GM23248 (cell line): ENCODE measurements at regions not wholly inside any gene's neighbourhood (a gene's known extent, or its start where the extent isn't known, plus 50 kb on each side); places are given as distances from the start of the nearest gene placed in this dataset.

Experiments used
- DNase-seq: peaks from one replicate; pipeline ENCODE4 v3.0.0-alpha.2; 2015
- H2AFZ ChIP-seq: fragments of 200-600 bp; sonication (generic); 2 replicates; pipeline ENCODE4 v1.6.1; 2016; ENCODE audit warnings: antibody characterized with exemption
- H3F3A ChIP-seq: fragments of 200-600 bp; sonication (generic); 2 replicates; pipeline ENCODE4 v1.6.1; 2016; ENCODE audit warnings: mild to moderate bottlenecking, antibody characterized with exemption, mixed run types; ENCODE audit not compliant: insufficient read depth
- H3K27ac ChIP-seq: fragments of 200-600 bp; sonication (generic); 2 replicates; pipeline ENCODE4 v1.5.1; 2016; ENCODE audit warnings: mild to moderate bottlenecking
- H3K27me3 ChIP-seq: fragments of 200-600 bp; sonication (generic); replicated peaks from 2 replicates; pipeline ENCODE4 v1.6.1; 2016; ENCODE audit warnings: mild to moderate bottlenecking; ENCODE audit not compliant: insufficient read depth
- H3K36me3 ChIP-seq: fragments of 200-600 bp; sonication (generic); 2 replicates; pipeline ENCODE4 v1.6.1; 2016; ENCODE audit warnings: low read depth, mild to moderate bottlenecking
- H3K4me1 ChIP-seq: fragments of 200-600 bp; sonication (generic); 2 replicates; pipeline ENCODE4 v1.6.1; 2016; ENCODE audit warnings: mild to moderate bottlenecking; ENCODE audit not compliant: insufficient read depth
- H3K4me2 ChIP-seq: fragments of 200-600 bp; sonication (generic); one replicate; pipeline ENCODE4 v1.6.1; 2016; ENCODE audit warnings: mild to moderate bottlenecking; ENCODE audit not compliant: unreplicated experiment
- H3K4me3 ChIP-seq: fragments of 200-600 bp; sonication (generic); 2 replicates; pipeline ENCODE4 v1.5.1; 2016; ENCODE audit warnings: mild to moderate bottlenecking
- H3K79me2 ChIP-seq: fragments of 200-600 bp; sonication (generic); 2 replicates; pipeline ENCODE4 v1.6.1; 2016; ENCODE audit warnings: mild to moderate bottlenecking; ENCODE audit not compliant: insufficient read depth
- H3K9ac ChIP-seq: fragments of 200-600 bp; sonication (generic); 2 replicates; pipeline ENCODE4 v1.6.1; 2016; ENCODE audit warnings: mild to moderate bottlenecking
- H3K9me2 ChIP-seq: fragments of 200-600 bp; sonication (generic); 2 replicates; pipeline ENCODE4 v1.6.1; 2016; ENCODE audit warnings: mixed run types, mild to moderate bottlenecking, moderate library complexity; ENCODE audit not compliant: insufficient read depth
- H3K9me3 ChIP-seq: fragments of 200-600 bp; sonication (generic); one replicate; pipeline ENCODE4 v1.6.1; 2017; ENCODE audit warnings: low read depth
- H4K20me1 ChIP-seq: fragments of 200-600 bp; sonication (generic); 2 replicates; pipeline ENCODE4 v1.6.0; 2016; ENCODE audit not compliant: insufficient read depth
- EZH2 ChIP-seq: fragments of 200-600 bp; sonication (generic); IDR thresholded peaks from 2 replicates; pipeline ENCODE4 v1.6.1; 2018; ENCODE audit warnings: antibody characterized with exemption, mild to moderate bottlenecking; ENCODE audit not compliant: insufficient read depth, poor library complexity, severe bottlenecking
- EZH2phosphoT487 ChIP-seq: fragments of 200-600 bp; sonication (generic); IDR thresholded peaks from 2 replicates; pipeline ENCODE4 v1.6.1; 2018; ENCODE audit warnings: antibody characterized with exemption, moderate library complexity, mild to moderate bottlenecking, low read depth; ENCODE audit not compliant: insufficient read depth
- WGBS, 2 experiments: methylation state at CpG; one replicate each; pipeline ENCODE4 v1.1.6; 2015 to 2017; ENCODE audit warnings: low lambda C conversion rate in 2 of 2, low coverage in 1 of 2; ENCODE audit errors: missing lambda C conversion rate in 2 of 2; 5-methylcytosine and 5-hydroxymethylcytosine counted together
- in situ Hi-C: fragments of 300-500 bp; cut with MboI; formaldehyde crosslinking; loops from 2 replicates; pipeline ENCODE4 v1.15.0; 2020

DNA sequence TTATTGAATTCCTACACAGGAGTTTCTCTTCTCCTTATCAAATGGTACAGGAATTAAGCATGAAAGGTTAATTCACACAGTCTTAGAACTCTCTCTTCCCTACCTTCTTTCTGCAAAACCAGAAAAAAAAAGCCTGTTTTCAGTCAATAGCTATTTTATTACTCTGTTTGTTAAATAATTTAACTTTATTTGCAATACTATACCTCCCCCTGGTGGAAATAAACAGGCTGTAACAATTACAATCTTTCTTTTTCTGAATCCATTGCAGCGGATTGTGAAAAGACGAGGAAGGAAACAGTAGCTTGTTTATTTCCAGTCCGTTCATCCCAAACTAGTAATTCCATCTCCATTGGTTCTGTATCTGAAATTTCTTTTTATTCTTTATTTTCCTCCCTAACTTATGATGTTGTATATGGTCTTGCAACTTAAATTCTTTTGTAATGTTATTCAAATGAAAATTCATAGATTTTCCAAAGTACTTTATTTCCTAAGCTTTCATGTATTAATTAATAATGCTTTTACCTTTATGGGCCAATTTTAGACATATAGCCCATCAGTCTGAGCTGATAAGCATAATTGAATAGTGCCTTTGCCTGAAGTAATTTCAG, 165.2 kb downstream of the SH3BP4 start:
- H3K36me3 ChIP-seq: no peaks in the 10 kb centered on the region
- no peak overlapping the region for H3K27ac ChIP-seq
- H3K79me2 ChIP-seq: no peaks in the 10 kb centered on the region
- H4K20me1 ChIP-seq: no peaks in the 10 kb centered on the region
- no peak overlapping the region for H3K4me2 ChIP-seq
- H3K27me3 ChIP-seq: no peaks in the 10 kb centered on the region
- no peaks in the 10 kb centered on the region for H3K4me1 ChIP-seq
- H3F3A ChIP-seq: no peaks in the 10 kb centered on the region
- DNase-seq: peak; percentile 70
- H3K4me3 ChIP-seq: no peak overlapping the region
- H2AFZ ChIP-seq: peak overlapping the region; percentile 66
- no peak overlapping the region for H3K9ac ChIP-seq
- TF ChIP-seq EZH2phosphoT487 (no peak), EZH2 (no peak)
- no peaks in the 10 kb centered on the region for H3K9me3 ChIP-seq
- H3K9me2 ChIP-seq: no peaks in the 10 kb centered on the region
- in situ Hi-C loops: loop anchor here (5.0 to 25.0 kb wide), 3 partner anchors 565 to 1130 kb away; no protein-coding TSS in a partner anchor
- 0 to 5% methylated on average over 3 of the region's 3 CpGs for WGBS, 2 experiments

DNA sequence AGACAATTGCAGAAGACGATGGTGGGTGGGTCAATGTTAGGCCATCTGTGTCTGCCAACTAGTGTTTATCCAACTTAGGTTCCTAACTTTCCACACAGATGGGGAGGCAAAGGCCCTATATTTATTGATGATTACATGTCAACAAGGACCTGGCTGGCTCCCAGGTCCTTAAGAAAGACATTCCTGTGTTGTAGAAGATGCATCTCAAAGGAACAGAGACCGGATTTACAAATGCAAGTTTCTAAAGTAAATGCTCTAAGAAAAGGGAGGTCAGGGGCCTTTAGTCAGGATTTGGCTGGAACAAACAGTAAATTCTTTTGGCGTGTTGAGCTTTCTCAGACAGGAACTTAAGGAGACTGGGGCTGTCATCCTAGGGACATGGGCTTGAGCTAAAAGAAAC, 175.0 kb downstream of the SH3BP4 start:
- H3K27ac ChIP-seq: no peak overlapping the region
- H3K27me3 ChIP-seq: no peaks in the 10 kb centered on the region
- H3K4me2 ChIP-seq: no peak overlapping the region
- no peaks in the 10 kb centered on the region for H3K9me3 ChIP-seq
- H2AFZ ChIP-seq: no peak overlapping the region
- H3K36me3 ChIP-seq: no peaks in the 10 kb centered on the region
- H3K4me3 ChIP-seq: no peak overlapping the region
- no peaks in the 10 kb centered on the region for H3K79me2 ChIP-seq
- H3F3A ChIP-seq: no peaks in the 10 kb centered on the region
- DNase-seq: no peak
- in situ Hi-C loops: loop anchor here (25.0 kb wide), 1 partner anchor 1061 kb away; no protein-coding TSS in a partner anchor
- no peaks in the 10 kb centered on the region for H4K20me1 ChIP-seq
- no peak for TF ChIP-seq EZH2phosphoT487
- no peak for TF ChIP-seq EZH2
- no peak overlapping the region for H3K9ac ChIP-seq
- 88% methylated on average over 3 of the region's 3 CpGs for WGBS, 2 experiments
- no peaks in the 10 kb centered on the region for H3K4me1 ChIP-seq
- H3K9me2 ChIP-seq: no peaks in the 10 kb centered on the region

- H3K4me3 ChIP-seq: no peak overlapping the region
- no peaks in the 10 kb centered on the region for H3K27me3 ChIP-seq
- H3K9me3 ChIP-seq: no peaks in the 10 kb centered on the region
- no peak overlapping the region for H3K4me2 ChIP-seq
- no peaks in the 10 kb centered on the region for H3K79me2 ChIP-seq
- H3K27ac ChIP-seq: no peak overlapping the region
- no peaks in the 10 kb centered on the region for H3K4me1 ChIP-seq
- H4K20me1 ChIP-seq: no peaks in the 10 kb centered on the region
- no peak overlapping the region for H3K9ac ChIP-seq
- TF ChIP-seq EZH2: no peak
- TF ChIP-seq EZH2phosphoT487: no peak
- in situ Hi-C loops: loop anchor here (25.0 kb wide), 1 partner anchor 1059 kb away; no protein-coding TSS in a partner anchor
- WGBS, 2 experiments: 71 to 81% methylated on average over 3 of the region's 3 CpGs
- DNase-seq: no peak
- H3K36me3 ChIP-seq: no peaks in the 10 kb centered on the region
- H3F3A ChIP-seq: no peaks in the 10 kb centered on the region
- no peak overlapping the region for H2AFZ ChIP-seq
- H3K9me2 ChIP-seq: no peaks in the 10 kb centered on the region
Observed at GRCh38 chr2:235127931-235128330, 176.1 kb downstream of the SH3BP4 start.

GRCh38 chr2:235129850-235130249, 178.0 kb downstream of the SH3BP4 start:
- H3K79me2 ChIP-seq: no peaks in the 10 kb centered on the region
- H3K27ac ChIP-seq: no peak overlapping the region
- H3K4me3 ChIP-seq: no peak overlapping the region
- DNase-seq: peak; percentile 41
- in situ Hi-C loops: loop anchor here (10.0 to 25.0 kb wide), 2 partner anchors 615 to 1057 kb away; no protein-coding TSS in a partner anchor
- no peaks in the 10 kb centered on the region for H3K4me1 ChIP-seq
- H4K20me1 ChIP-seq: no peaks in the 10 kb centered on the region
- H3F3A ChIP-seq: no peaks in the 10 kb centered on the region
- H3K4me2 ChIP-seq: no peak overlapping the region
- no peaks in the 10 kb centered on the region for H3K9me3 ChIP-seq
- no peak for TF ChIP-seq EZH2
- TF ChIP-seq EZH2phosphoT487: no peak
- no peaks in the 10 kb centered on the region for H3K36me3 ChIP-seq
- no peak overlapping the region for H3K9ac ChIP-seq
- no peak overlapping the region for H2AFZ ChIP-seq
- 73 to 75% methylated on average over 5 of the region's 5 CpGs for WGBS, 2 experiments
- no peaks in the 10 kb centered on the region for H3K9me2 ChIP-seq
- H3K27me3 ChIP-seq: no peaks in the 10 kb centered on the region
